GM10266 (cell line): ENCODE measurements at regions not wholly inside any gene's neighbourhood (a gene's known extent, or its start where the extent isn't known, plus 50 kb on each side); places are given as distances from the start of the nearest gene placed in this dataset.

Source experiments
- DNase-seq: peaks from one replicate; pipeline ENCODE4 v3.0.0; 2012; ENCODE audit errors: extremely low spot score
- CTCF ChIP-seq: IDR thresholded peaks from 2 replicates; pipeline ENCODE4 v1.5.1; 2012; ENCODE audit warnings: mild to moderate bottlenecking, low read depth; ENCODE audit not compliant: control insufficient read depth, insufficient read depth; ENCODE audit errors: missing control alignments

GRCh38 chr13:89832827-89833226 lies 1514.7 kb upstream of the MIR17HG start:
- TF ChIP-seq CTCF: no peak
- no peak for DNase-seq

- TF ChIP-seq CTCF: no peak
- no peak for DNase-seq
These were observed 1503.9 kb upstream of the MIR17HG start for GRCh38 chr13:89843621-89844020.

GRCh38 chr13:89845874-89846273 lies 1501.6 kb upstream of the MIR17HG start:
- no peak for TF ChIP-seq CTCF
- no peak for DNase-seq

- DNase-seq: no peak
- TF ChIP-seq CTCF: no peak
These were observed 1500.4 kb upstream of the MIR17HG start for GRCh38 chr13:89846926-89847585.

GRCh38 chr13:89852570-89852969 lies 1494.9 kb upstream of the MIR17HG start:
- no peak for DNase-seq
- no peak for TF ChIP-seq CTCF

GRCh38 chr13:89856512-89856911 lies 1491.0 kb upstream of the MIR17HG start:
- no peak for TF ChIP-seq CTCF

GRCh38 chr13:89857502-89857901 lies 1490.0 kb upstream of the MIR17HG start:
- no peak for DNase-seq
- TF ChIP-seq CTCF: no peak

More at GRCh38 chr13:89856512-89856911, 1491.0 kb upstream of the MIR17HG start:
- DNase-seq: no peak
